ENCODE measurements at regions not wholly inside any gene's neighbourhood (a gene's known extent, or its start where the extent isn't known, plus 50 kb on each side); places are given as distances from the start of the nearest gene placed in this dataset.

- no peaks in the 10 kb centered on the region for H3K79me2 ChIP-seq (ENCODE audit: control insufficient read depth, insufficient read depth, low read length)
- 0% methylated on average over 2 of the region's 2 CpGs for WGBS (ENCODE audit: insufficient coverage, low coverage, missing lambda C conversion rate)
- H3K4me2 ChIP-seq (ENCODE audit: insufficient read depth, low read length) = no peak overlapping the region
- in situ Hi-C loops (cut with MboI) (no loop called here), intact Hi-C loops (cut with micrococcal nuclease) (no loop called here)
- H3K27me3 ChIP-seq (ENCODE audit: control insufficient read depth in 2 of 2, insufficient read depth in 2 of 2, low read length in 2 of 2) = no peaks in the 10 kb centered on the region
- H3K9ac ChIP-seq (ENCODE audit: insufficient read depth in 1 of 2, low read depth in 2 of 2, low read length in 2 of 2) = no peak overlapping the region
- H3K9me3 ChIP-seq (replicated peaks; ENCODE audit: control insufficient read depth, insufficient read depth, low read depth, low read length) = no peaks in the 10 kb centered on the region
- ATAC-seq = no peak
- no peak overlapping the region for H3K4me3 ChIP-seq
- no peaks in the 10 kb centered on the region for H3K36me3 ChIP-seq (ENCODE audit: control insufficient read depth, insufficient read depth, low read length)
- no peak for DNase-seq (ENCODE audit: extremely low read depth in 1 of 4, low spot score in 3 of 4)
- no peak for FAIRE-seq
- BruUV-seq (replicated peaks) = no TSS peak
- ChIA-PET POLR2A (no interaction called here), CTCF (ENCODE audit: low intra/inter-chr PET ratio) (no interaction called here)
- no peak for TF ChIP-seq YY1 (IDR thresholded peaks at IDR 0.05; ENCODE audit: borderline replicate concordance in 1 of 3, control insufficient read depth in 1 of 3, extremely low read depth in 1 of 3, insufficient read depth in 3 of 3, insufficient read length in 1 of 3, insufficient replicate concordance in 2 of 3, low read depth in 1 of 3, low read length in 2 of 3)
- no peaks in the 10 kb centered on the region for H4K20me1 ChIP-seq (replicated peaks; ENCODE audit: control insufficient read depth, insufficient read depth, low read length)
- no peaks in the 10 kb centered on the region for H3K9me1 ChIP-seq (ENCODE audit: control insufficient read depth, insufficient read depth, low read length)
- no peak overlapping the region for H2AFZ ChIP-seq (ENCODE audit: low read depth, low read length)
- H3K27ac ChIP-seq (ENCODE audit: extremely low read depth, low read depth, low read length) = no peak overlapping the region
- no peaks in the 10 kb centered on the region for H3K4me1 ChIP-seq (replicated peaks in 1 of 2; ENCODE audit: control insufficient read depth in 2 of 2, insufficient read depth in 2 of 2, low read length in 2 of 2)
Observed at GRCh38 chr7:33821970-33822369, 83.4 kb upstream of the BMPER start.

GRCh38 chr7:33823913-33824312 lies 81.4 kb upstream of the BMPER start:
- in situ Hi-C loops (cut with MboI) = no loop called here
- TF ChIP-seq ZNF75A (CRISPR knock-in tag; IDR thresholded peaks at IDR 0.05) (no peak), MXD1 (CRISPR knock-in tag; IDR thresholded peaks at IDR 0.05; ENCODE audit: borderline replicate concordance, poor library complexity, severe bottlenecking) (no peak), BRCA1 (IDR thresholded peaks at IDR 0.05) (no peak), BRCA1 (CRISPR knock-in tag; IDR thresholded peaks at IDR 0.05) (no peak), SMARCE1 (IDR thresholded peaks at IDR 0.05) (no peak), ATF4 (CRISPR knock-in tag; IDR thresholded peaks at IDR 0.05) (no peak), SNIP1 (IDR thresholded peaks at IDR 0.05; ENCODE audit: low read depth) (no peak), ZNF696 (CRISPR knock-in tag; conservative IDR thresholded peaks at IDR 0.05) (no peak), PCBP2 (IDR thresholded peaks at IDR 0.05; ENCODE audit: low read depth, low read length, poor library complexity, severe bottlenecking) (no peak)

More at GRCh38 chr7:33823913-33824312, 81.4 kb upstream of the BMPER start:
- DNase-seq (ENCODE audit: extremely low read depth in 1 of 4, low spot score in 3 of 4) (no peak), FAIRE-seq (no peak), ATAC-seq (no peak)
- Histone ChIP-seq H3K27me3 (ENCODE audit: control insufficient read depth in 2 of 2, insufficient read depth in 2 of 2, low read length in 2 of 2) (no peaks in the 10 kb centered on the region), H3K9me1 (ENCODE audit: control insufficient read depth, insufficient read depth, low read length) (no peaks in the 10 kb centered on the region), H3K27ac (ENCODE audit: extremely low read depth, low read depth, low read length) (no peak overlapping the region), H3K4me3 (no peak overlapping the region), H3K79me2 (ENCODE audit: control insufficient read depth, insufficient read depth, low read length) (no peaks in the 10 kb centered on the region), H3K4me1 (replicated peaks in 1 of 2; ENCODE audit: control insufficient read depth in 2 of 2, insufficient read depth in 2 of 2, low read length in 2 of 2) (no peaks in the 10 kb centered on the region), H3K36me3 (ENCODE audit: control insufficient read depth, insufficient read depth, low read length) (no peaks in the 10 kb centered on the region), H3K4me2 (ENCODE audit: insufficient read depth, low read length) (no peak overlapping the region), H4K20me1 (replicated peaks; ENCODE audit: control insufficient read depth, insufficient read depth, low read length) (no peaks in the 10 kb centered on the region), H3K9ac (ENCODE audit: insufficient read depth in 1 of 2, low read depth in 2 of 2, low read length in 2 of 2) (no peak overlapping the region), H3K9me3 (replicated peaks; ENCODE audit: control insufficient read depth, insufficient read depth, low read depth, low read length) (no peaks in the 10 kb centered on the region), H2AFZ (ENCODE audit: low read depth, low read length) (no peak overlapping the region)
- 0% methylated on average over 5 of the region's 5 CpGs for WGBS (ENCODE audit: insufficient coverage, low coverage, missing lambda C conversion rate)
- ChIA-PET CTCF (ENCODE audit: low intra/inter-chr PET ratio) (no interaction called here), POLR2A (interaction anchor here (1.7 kb wide), 1 partner anchor 9 kb away, joined by 4 read pairs; no protein-coding TSS in a partner anchor)
- intact Hi-C loops (cut with micrococcal nuclease) = no loop called here
- BruUV-seq (replicated peaks) = no TSS peak
